Colonic mucosa (tissue), 4 donors: ENCODE measurements at regions not wholly inside any gene's neighbourhood (a gene's known extent, or its start where the extent isn't known, plus 50 kb on each side); places are given as distances from the start of the nearest gene placed in this dataset.

Source experiments
- DNase-seq: peaks from one replicate; pipeline ENCODE4 v3.0.0-alpha.2; 2020
- H3K27ac ChIP-seq: fragments of 200-600 bp; one replicate; pipeline ENCODE4 v1.8.0; 2021
- H3K27me3 ChIP-seq: fragments of 200-600 bp; one replicate; pipeline ENCODE4 v1.8.0; 2021
- H3K36me3 ChIP-seq: fragments of 200-600 bp; one replicate; pipeline ENCODE4 v1.8.0; 2021
- H3K4me1 ChIP-seq: fragments of 200-600 bp; one replicate; pipeline ENCODE4 v1.8.0; 2021; ENCODE audit warnings: mild to moderate bottlenecking
- H3K4me3 ChIP-seq: fragments of 200-600 bp; one replicate; pipeline ENCODE4 v1.8.0; 2021
- H3K9ac ChIP-seq, 2 donors: one replicate each; pipeline ENCODE4 v1.7.0; 2013; ENCODE audit warnings: control low read depth in 2 of 2, low read depth in 2 of 2, low read length in 2 of 2
- H3K9me3 ChIP-seq: fragments of 200-600 bp; one replicate; pipeline ENCODE4 v1.8.0; 2021
- intact Hi-C: fragments of 100-400 bp; cut with DNase I; formaldehyde crosslinking; loops from one replicate; pipeline ENCODE4 v1.14.1; 2022
- TF ChIP-seq, protein P1 (sequence below): fragments of 200-600 bp; IDR thresholded peaks from one replicate; pipeline ENCODE4 v1.8.0; 2022; ENCODE audit warnings: antibody characterized with exemption, mild to moderate bottlenecking
- donor health status: healthy.
- donor health status: DM: no; HTN: no; CAD: no.
- donor health status: DM: no; HTN: no; CAD: no.

GRCh38 chr1:213564215-213564659 lies 423.5 kb upstream of the PROX1 start:
- no peaks in the 10 kb centered on the region for H3K9me3 ChIP-seq
- intact Hi-C loops: loop anchor here (5.0 to 10.0 kb wide), 3 partner anchors 423 to 558 kb away; partner anchors contain the start of gene PROX1
- H3K27ac ChIP-seq: no peak overlapping the region
- no peaks in the 10 kb centered on the region for H3K4me1 ChIP-seq
- H3K36me3 ChIP-seq: no peaks in the 10 kb centered on the region
- TF ChIP-seq, protein P1, sequence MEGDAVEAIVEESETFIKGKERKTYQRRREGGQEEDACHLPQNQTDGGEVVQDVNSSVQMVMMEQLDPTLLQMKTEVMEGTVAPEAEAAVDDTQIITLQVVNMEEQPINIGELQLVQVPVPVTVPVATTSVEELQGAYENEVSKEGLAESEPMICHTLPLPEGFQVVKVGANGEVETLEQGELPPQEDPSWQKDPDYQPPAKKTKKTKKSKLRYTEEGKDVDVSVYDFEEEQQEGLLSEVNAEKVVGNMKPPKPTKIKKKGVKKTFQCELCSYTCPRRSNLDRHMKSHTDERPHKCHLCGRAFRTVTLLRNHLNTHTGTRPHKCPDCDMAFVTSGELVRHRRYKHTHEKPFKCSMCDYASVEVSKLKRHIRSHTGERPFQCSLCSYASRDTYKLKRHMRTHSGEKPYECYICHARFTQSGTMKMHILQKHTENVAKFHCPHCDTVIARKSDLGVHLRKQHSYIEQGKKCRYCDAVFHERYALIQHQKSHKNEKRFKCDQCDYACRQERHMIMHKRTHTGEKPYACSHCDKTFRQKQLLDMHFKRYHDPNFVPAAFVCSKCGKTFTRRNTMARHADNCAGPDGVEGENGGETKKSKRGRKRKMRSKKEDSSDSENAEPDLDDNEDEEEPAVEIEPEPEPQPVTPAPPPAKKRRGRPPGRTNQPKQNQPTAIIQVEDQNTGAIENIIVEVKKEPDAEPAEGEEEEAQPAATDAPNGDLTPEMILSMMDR: peak; percentile 46
- no peak overlapping the region for H3K9ac ChIP-seq
- no peak overlapping the region for H3K4me3 ChIP-seq
- H3K27me3 ChIP-seq: no peaks in the 10 kb centered on the region
- DNase-seq: peak; percentile 56

DNA sequence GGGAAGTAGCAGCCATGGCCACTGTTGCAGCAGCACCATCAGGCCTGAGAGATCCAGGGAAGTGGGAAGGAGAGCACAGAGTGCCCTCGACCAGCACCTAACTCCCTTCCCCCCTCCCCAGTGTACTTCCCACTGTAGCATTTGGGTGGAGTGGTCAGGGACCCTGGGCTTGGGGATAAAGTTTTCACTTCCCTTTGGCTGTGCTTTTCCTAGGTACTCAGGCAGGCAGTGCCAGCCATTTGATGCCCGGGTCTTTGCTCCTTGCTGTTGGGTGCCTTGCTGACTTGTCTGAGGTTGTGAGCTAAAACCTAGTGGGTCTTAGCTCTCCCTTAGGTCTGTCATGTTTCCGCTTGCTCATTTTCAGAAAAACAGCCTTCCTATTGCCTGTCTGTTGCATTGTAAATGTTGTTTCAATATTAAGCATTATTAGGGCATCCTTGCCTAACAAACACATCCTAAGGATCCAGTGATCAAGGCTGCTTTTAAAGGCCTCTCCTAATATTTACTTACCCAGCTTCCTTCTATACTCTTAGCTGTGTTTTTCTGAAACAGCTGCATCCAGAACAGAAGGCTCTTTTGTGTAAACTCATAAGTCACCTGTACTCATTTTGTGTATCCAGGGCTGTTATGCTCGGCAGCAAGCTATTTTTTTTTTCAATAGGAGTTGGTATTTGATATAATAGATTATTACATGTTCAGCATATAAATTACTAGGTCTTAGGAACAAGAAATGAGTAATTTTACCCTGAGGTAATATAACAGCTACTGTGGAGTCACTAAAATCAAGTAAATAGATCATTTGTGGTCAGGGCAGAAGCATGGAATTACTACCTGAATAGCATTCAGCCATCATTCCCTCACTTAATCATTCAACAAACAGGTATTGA lies 418.6 kb upstream of the PROX1 start:
- H3K27ac ChIP-seq: peak overlapping the region; percentile 10
- TF ChIP-seq, protein P1: no peak
- no peak overlapping the region for H3K4me3 ChIP-seq
- intact Hi-C loops: loop anchor here (10.0 kb wide), 1 partner anchor 444 kb away; no protein-coding TSS in a partner anchor
- no peak for DNase-seq
- no peak overlapping the region for H3K9ac ChIP-seq
- no peaks in the 10 kb centered on the region for H3K4me1 ChIP-seq
- H3K27me3 ChIP-seq: no peaks in the 10 kb centered on the region
- H3K36me3 ChIP-seq: no peaks in the 10 kb centered on the region
- H3K9me3 ChIP-seq: no peaks in the 10 kb centered on the region

GRCh38 chr1:213569816-213570150 lies 418.0 kb upstream of the PROX1 start:
- Histone ChIP-seq H3K4me1 (no peaks in the 10 kb centered on the region), H3K27ac (peak overlapping the region; percentile 10)

GRCh38 chr1:213570487-213570886 lies 417.3 kb upstream of the PROX1 start:
- H3K36me3 ChIP-seq: no peaks in the 10 kb centered on the region
- DNase-seq: no peak
- intact Hi-C loops: no loop called here
- TF ChIP-seq, protein P1: no peak
- H3K27ac ChIP-seq: no peak overlapping the region
- no peaks in the 10 kb centered on the region for H3K9me3 ChIP-seq
- H3K4me3 ChIP-seq: no peak overlapping the region
- H3K9ac ChIP-seq: no peak overlapping the region
- no peaks in the 10 kb centered on the region for H3K27me3 ChIP-seq
- H3K4me1 ChIP-seq: no peaks in the 10 kb centered on the region

More at GRCh38 chr1:213569816-213570150, 418.0 kb upstream of the PROX1 start:
- TF ChIP-seq, protein P1: no peak
- intact Hi-C loops: loop anchor here (10.0 kb wide), 1 partner anchor 445 kb away; no protein-coding TSS in a partner anchor
- Histone ChIP-seq H3K27me3 (no peaks in the 10 kb centered on the region), H3K36me3 (no peaks in the 10 kb centered on the region), H3K9me3 (no peaks in the 10 kb centered on the region), H3K9ac (no peak overlapping the region), H3K4me3 (no peak overlapping the region)
- no peak for DNase-seq

- intact Hi-C loops: no loop called here
- Histone ChIP-seq H3K9me3 (no peaks in the 10 kb centered on the region), H3K27ac (no peak overlapping the region), H3K4me1 (no peaks in the 10 kb centered on the region), H3K9ac (no peak overlapping the region), H3K4me3 (no peak overlapping the region), H3K36me3 (no peaks in the 10 kb centered on the region), H3K27me3 (no peaks in the 10 kb centered on the region)
- TF ChIP-seq, protein P1: no peak
- DNase-seq: no peak
Measured at GRCh38 chr1:213571419-213571818, 416.4 kb upstream of the PROX1 start.
